ENCODE measurements at regions not wholly inside any gene's neighbourhood (a gene's known extent, or its start where the extent isn't known, plus 50 kb on each side); places are given as distances from the start of the nearest gene placed in this dataset.
"Not testable (repeated sequence)": the region's sequence is repeated elsewhere in the genome, so short reads cannot be mapped to it uniquely, and the experiment has no call there.

DNA sequence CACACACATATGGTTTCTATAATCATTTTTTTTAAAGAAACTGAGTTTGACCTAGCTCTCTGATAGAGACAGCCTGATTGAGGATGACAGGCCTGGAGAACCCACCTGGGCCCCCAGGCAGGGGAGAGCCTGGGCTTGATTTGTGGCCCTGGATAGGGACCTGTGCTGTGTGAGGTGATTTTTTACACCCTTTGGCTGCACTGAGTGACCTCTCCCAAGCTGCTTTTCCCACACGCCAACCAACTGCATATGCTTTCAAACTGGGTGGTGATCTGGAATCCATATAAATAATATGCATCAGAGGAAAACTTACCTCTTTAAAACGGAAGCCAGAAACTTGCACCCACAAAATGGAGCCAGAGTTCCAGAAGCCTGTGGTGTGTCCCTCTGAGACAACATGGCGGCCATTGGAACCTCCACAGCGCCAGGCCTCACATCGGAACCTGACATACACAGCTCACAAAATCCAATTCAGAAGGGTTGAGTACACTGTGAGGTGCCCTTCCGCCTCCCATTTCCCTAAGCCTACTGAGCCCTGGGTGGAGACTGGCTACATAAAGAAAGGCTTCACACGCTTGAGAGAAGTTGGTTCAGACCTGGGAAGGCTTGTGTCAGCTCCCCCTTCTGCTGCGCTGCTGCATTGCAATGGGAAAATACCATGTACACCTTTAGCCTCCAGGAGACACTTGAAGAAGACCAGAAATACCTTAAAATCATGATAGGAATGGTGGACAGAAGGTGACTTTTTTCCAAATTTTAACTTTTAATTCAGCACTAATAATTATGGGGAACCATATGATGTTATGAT lies 160.7 kb downstream of the HHIPL2 start:
- peak; percentile 19 for TF ChIP-seq CTCF (IDR thresholded peaks at IDR 0.05; ENCODE audit: insufficient read depth, low read length, missing control alignments)
- no peak for DNase-seq (ENCODE audit: low read depth, low spot score)
- ChIA-PET CTCF (no interaction called here), POLR2A (no interaction called here)
- H3K4me3 ChIP-seq (ENCODE audit: low read depth, low read length): no peak overlapping the region

DNA sequence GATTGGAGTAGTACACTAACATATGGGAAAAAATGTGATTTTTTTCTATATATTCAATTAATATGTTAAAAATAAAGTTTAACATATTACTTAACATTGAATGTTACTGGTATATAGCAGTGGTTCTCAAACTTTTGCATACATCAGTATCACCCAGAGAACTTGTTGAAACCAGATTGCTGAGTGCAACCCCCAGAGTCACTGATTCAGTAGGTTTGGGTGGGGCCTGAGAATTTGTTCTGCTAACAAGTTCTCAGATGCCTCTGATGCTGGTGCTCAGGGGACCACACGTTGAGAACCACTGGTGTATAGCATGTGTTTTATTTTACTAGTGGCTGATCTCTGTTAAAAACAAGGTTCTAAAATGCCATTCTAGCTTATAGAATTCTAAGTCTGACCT lies 161.9 kb downstream of the HHIPL2 start:
- CTCF ChIA-PET: interaction anchor here (1.9 kb wide), 1 partner anchor 13 kb away, joined by 5 read pairs; no protein-coding TSS in a partner anchor
- TF ChIP-seq CTCF (IDR thresholded peaks at IDR 0.05; ENCODE audit: insufficient read depth, low read length, missing control alignments): no peak
- H3K4me3 ChIP-seq (ENCODE audit: low read depth, low read length): no peak overlapping the region
- DNase-seq (ENCODE audit: low read depth, low spot score): no peak
- POLR2A ChIA-PET: interaction anchor here (0.6 kb wide), 1 partner anchor 14 kb away, joined by 3 read pairs; no protein-coding TSS in a partner anchor

GRCh38 chr1:222385262-222385661 lies 162.6 kb downstream of the HHIPL2 start:
- no peak for TF ChIP-seq CTCF (IDR thresholded peaks at IDR 0.05; ENCODE audit: insufficient read depth, low read length, missing control alignments)
- H3K4me3 ChIP-seq (ENCODE audit: low read depth, low read length): no peak overlapping the region
- no peak for DNase-seq (ENCODE audit: low read depth, low spot score)
- ChIA-PET POLR2A (no interaction called here), CTCF (interaction anchor here (1.9 kb wide), 1 partner anchor 13 kb away, joined by 5 read pairs; no protein-coding TSS in a partner anchor)

GRCh38 chr1:222384531-222384930 lies 163.4 kb downstream of the HHIPL2 start:
- DNase-seq (ENCODE audit: low read depth, low spot score): no peak
- ChIA-PET CTCF (interaction anchor here (1.9 kb wide), 1 partner anchor 14 kb away, joined by 5 read pairs; no protein-coding TSS in a partner anchor), POLR2A (no interaction called here)
- H3K4me3 ChIP-seq (ENCODE audit: low read depth, low read length): no peak overlapping the region
- no peak for TF ChIP-seq CTCF (IDR thresholded peaks at IDR 0.05; ENCODE audit: insufficient read depth, low read length, missing control alignments)

GRCh38 chr1:222382171-222382570 lies 165.7 kb downstream of the HHIPL2 start:
- ChIA-PET CTCF (no interaction called here), POLR2A (no interaction called here)
- no peak for TF ChIP-seq CTCF (IDR thresholded peaks at IDR 0.05; ENCODE audit: insufficient read depth, low read length, missing control alignments)
- no peak overlapping the region for H3K4me3 ChIP-seq (ENCODE audit: low read depth, low read length)
- DNase-seq (ENCODE audit: low read depth, low spot score): no peak

DNA sequence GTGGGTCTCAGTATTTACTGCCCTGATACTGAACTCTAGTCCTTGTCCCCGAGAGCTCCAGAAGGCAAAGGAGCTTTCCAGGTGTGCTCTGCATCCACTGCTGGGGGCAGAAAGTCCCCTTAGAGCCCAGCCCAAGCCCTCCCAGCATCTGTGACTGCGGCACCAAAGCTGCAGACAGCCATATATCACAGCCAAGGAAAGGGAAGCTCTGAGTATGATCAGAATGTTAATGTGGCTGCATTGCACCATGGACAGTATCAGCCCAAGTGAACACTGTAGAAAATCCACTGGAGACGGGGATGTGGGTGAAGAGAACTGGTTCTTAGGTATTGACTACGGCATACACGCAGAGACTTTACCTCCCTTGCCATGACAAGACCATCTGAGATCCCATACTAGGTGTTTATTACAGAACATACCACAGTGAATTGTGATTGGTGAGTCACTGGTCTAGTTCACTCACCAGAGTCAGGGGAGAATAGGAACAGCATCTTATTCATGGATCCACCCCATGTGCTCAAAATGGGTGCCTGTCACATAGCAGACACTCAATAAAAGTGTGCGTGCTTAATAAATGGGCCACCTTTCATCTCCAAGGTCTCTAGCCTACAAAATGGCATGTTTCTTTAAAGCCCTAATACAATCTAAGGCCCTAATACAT lies 170.3 kb downstream of the HHIPL2 start:
- ChIA-PET POLR2A (no interaction called here), CTCF (no interaction called here)
- TF ChIP-seq CTCF (IDR thresholded peaks at IDR 0.05; ENCODE audit: insufficient read depth, low read length, missing control alignments): no peak
- no peak overlapping the region for H3K4me3 ChIP-seq (ENCODE audit: low read depth, low read length)
- DNase-seq (ENCODE audit: low read depth, low spot score): no peak

GRCh38 chr1:222376791-222377190 lies 171.1 kb downstream of the HHIPL2 start:
- CTCF ChIA-PET; H3K4me3 ChIP-seq (ENCODE audit: low read depth, low read length); DNase-seq (ENCODE audit: low read depth, low spot score); POLR2A ChIA-PET: not testable (repeated sequence)
